H1 (cell line): ENCODE measurements at regions not wholly inside any gene's neighbourhood (a gene's known extent, or its start where the extent isn't known, plus 50 kb on each side); places are given as distances from the start of the nearest gene placed in this dataset.

ENCODE experiments used
- CHD7 ChIP-seq: fragments of 300-600 bp; sonication (generic); IDR thresholded peaks from 2 replicates; pipeline ENCODE4 v1.7.1; 2012; ENCODE audit warnings: low read length, moderate library complexity, mild to moderate bottlenecking, inconsistent platforms; ENCODE audit not compliant: insufficient replicate concordance
- CTCF ChIP-seq, 3 experiments: IDR thresholded peaks; 1 replicate in 2 of 3; 2 replicates in 1 of 3; pipeline versions ENCODE4 v1.5.1 to v1.6.1; 2011; ENCODE audit warnings: low read length in 3 of 3, mild to moderate bottlenecking in 3 of 3, inconsistent platforms in 2 of 3, low read depth in 1 of 3, moderate library complexity in 1 of 3; ENCODE audit not compliant: insufficient read depth in 1 of 3; ENCODE audit errors: control extremely low read depth in 1 of 3
- USF2 ChIP-seq: IDR thresholded peaks from 2 replicates; pipeline ENCODE4 v1.6.1; 2011; ENCODE audit warnings: low read length, improper control_type of control experiment

GRCh38 chr1:90413519-90413918, 303.6 kb downstream of the BARHL2 start (continued):
- TF ChIP-seq CTCF (IDR thresholded peaks at IDR 0.05; ENCODE audit: control extremely low read depth in 1 of 3, insufficient read depth in 1 of 3, low read depth in 1 of 3, low read length in 3 of 3) = no peak
- TF ChIP-seq USF2 = no peak
- TF ChIP-seq CHD7 = no peak
